HT-29 (cell line): ENCODE measurements at regions not wholly inside any gene's neighbourhood (a gene's known extent, or its start where the extent isn't known, plus 50 kb on each side); places are given as distances from the start of the nearest gene placed in this dataset.

Source experiments
- DNase-seq: peaks from one replicate; pipeline ENCODE4 v3.0.0-alpha.2; 2015; ENCODE audit warnings: low spot score

DNA sequence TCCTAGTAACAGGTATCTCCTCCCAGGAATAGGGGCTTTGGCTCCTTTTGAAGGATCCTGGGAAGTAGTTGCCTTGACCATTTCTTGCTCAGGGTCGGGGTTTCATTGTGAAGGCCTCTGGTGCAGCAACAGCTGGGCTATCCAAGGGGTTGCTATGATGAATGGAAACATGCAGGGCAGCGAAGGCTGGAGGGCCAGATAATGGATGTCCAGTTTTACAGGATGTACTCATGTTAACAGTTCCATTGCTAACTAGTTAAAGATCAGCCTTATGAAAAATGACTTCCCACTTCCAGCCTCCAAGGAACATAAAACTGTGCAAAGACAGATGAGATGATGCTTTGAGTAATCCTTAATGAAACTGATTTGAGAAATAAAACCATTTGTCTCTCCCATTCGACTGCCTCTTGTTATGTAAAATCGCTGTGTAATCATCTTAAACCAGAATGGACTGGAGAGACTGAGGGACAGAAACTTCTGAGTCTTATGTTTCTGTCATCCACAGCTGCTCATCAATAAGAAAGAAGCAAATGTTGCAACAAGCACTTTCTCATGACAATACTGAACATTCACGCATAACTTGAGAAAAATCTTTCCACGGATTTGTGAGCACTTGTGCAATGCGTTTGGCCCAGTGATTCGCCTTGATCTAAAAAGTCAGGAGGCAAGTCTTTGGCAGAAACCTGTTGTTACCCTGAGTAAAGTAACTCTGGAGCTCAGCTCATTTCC lies 473.5 kb upstream of the RGMA start:
- DNase-seq = no peak

- no peak for DNase-seq
Observed at GRCh38 chr15:93557696-93558095, 468.7 kb upstream of the RGMA start.

GRCh38 chr15:93553167-93553935 lies 464.3 kb upstream of the RGMA start:
- no peak for DNase-seq

- DNase-seq = no peak
Observed at GRCh38 chr15:93543093-93543492, 454.1 kb upstream of the RGMA start.

DNA sequence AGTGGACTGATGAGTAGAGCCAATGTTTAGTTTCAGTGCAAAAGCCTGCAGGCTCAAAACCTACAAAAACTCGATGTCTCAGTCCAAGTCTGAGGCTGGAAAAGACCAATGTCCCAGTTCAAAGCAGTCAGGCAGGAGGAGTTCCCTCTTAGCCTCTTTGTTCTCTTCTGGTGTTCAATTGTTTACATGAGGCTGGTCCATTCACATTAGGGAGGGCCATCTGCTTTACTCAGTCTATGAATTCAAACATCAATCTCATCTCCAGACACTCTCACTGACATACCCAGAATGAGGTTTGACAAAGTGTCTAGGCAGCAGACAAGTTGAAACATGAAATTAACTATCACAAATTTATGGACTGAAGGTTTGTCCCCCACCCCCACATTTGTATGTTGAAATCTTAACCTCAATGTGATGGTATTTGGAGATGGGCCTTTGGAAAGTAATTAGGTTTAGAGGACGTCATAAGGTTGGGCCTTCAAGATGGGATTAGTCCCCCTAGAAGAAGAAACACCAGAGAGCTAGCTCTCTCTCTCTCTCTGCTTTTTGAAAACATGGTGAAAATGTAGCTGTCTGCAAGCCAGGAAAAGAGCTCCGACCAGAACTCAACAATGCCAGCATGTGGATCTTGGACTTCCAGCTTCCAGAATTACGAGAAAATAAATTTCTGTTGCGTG lies 438.5 kb upstream of the RGMA start:
- DNase-seq = no peak

DNA sequence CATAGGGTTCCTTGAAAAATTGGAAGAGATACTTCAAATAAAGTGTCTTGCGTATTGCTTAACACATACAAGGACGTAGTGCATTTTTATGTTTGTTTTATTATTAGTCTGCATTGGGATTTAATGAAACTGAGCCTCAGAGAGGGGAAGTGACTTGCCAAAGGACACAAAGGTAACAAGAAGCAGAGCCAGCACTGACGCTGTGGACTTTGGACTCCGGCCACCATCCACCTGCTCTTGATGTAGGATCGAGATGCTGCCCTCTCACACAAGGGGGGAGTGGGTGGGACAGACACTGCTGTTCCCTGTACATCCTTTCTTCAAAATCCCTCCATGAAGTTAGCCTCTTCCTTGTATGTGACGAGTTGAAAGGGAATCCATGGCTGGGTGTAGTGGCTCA lies 435.4 kb upstream of the RGMA start:
- no peak for DNase-seq

DNA sequence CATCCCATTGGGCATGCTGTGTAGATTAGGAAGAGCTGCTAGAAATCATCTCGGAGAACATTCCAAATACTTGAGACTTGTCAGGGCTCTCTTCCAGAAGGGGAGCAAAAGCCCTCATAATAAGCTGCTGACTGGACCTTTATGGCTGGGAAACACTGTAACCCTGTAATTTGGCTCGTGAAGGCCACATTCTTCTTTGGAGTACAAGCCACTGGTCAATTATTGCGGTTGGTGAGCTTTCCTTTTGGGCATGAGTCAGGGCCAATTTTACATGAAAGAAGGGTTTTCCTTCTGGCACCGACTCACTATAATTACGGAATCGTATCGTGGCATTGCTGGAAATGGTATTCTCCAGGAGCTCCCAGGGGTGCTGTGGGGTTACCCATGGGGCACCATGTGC lies 434.5 kb upstream of the RGMA start:
- no peak for DNase-seq

GRCh38 chr15:93520206-93520605 lies 431.2 kb upstream of the RGMA start:
- no peak for DNase-seq

DNA sequence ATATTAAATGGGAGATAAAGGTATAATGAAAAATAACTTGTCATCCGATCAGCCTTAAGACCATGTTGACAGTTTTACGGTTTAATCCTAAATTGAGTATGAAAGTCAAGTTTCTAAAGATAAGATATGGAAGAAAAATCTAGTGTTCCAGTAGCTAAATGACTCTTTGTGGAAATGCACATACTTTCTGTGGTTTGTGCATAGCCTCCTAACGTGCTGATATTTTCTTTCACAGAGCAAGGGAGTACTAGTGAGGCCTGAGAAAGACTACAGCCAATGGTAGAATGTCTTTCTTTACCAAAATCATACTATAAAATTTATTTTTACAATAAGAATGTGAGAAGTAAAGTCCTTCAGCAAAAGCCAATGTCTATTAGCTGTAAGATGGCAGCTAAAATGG lies 430.6 kb upstream of the RGMA start:
- DNase-seq = no peak

DNA sequence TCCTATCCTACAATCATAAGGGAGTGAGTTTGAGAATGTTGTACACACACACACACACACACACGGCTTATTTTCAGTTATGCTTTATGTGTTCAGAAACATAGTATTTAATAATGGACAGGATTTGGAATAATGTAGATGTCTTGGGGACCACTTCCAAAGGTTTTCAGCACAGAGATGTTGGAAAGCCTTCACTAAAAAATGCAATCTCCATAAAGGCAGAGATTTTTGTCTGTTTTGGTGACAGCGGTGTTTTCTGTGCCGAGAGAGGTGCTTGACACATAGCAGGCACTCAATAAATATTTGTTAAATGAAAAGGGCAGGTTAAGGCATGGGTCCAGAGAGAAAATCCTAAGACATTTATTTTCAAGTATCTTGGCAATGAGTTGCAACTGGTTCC lies 428.2 kb upstream of the RGMA start:
- DNase-seq = no peak

GRCh38 chr15:93515256-93516051 lies 426.4 kb upstream of the RGMA start:
- no peak for DNase-seq

DNA sequence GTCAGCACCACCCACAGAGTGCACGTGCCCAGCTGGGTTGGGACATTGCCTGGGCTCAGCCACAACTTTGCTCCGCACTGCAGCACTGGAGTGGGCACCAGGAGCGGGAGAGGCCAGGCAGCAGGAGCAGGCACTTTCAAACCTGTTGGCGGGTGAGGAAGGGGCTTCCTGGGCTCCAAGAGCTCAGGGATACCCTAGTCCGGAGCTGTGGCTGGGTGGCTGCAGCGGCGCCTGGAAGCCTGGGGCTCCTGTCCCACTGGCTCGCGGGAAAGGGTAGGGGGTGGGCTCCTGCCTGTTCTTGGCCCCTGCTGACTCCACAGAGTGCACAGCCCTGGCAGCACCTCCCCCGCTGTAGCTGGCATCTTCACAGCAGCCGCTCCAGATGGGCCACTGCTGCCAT lies 417.6 kb upstream of the RGMA start:
- DNase-seq = no peak

DNA sequence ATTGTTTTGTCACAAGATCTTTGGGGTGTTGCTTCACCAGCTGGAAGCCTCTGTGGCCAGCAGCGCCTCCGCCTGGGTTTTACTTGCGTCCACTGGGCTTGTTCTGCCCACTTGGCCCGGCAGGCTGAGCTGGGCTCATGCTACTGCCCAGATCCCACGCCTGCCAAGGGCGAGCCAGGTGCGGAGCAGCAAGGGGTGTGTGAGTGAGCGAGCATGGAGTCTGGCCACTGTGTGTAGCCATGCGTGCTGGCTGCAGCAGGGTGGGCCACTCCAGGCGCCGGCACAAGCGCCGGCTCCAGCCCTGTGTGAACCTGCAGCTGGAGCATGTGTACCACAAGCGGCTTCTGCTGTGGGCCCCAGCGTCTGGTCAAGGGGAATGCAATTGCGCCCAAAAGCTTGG lies 416.5 kb upstream of the RGMA start:
- no peak for DNase-seq

DNA sequence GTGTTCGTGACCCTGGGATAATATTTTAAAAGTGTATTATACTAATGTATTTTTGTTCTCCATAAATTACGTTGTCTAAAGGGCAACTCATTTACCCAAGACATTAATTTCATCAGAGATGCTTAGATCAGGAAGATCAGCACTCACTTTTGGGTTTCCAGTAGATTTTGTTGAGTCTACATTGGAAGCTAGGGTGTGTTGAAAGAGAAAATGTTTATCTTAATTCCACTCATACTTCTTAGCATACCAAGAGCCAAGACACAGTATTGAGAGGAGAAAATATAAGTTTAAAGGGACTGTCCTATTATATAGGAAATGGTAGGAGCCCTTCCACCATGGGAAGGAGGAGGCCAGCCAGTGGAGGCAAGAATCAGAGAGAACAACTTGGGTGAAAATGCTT lies 412.9 kb upstream of the RGMA start:
- no peak for DNase-seq

- DNase-seq = no peak
Observed at GRCh38 chr15:93500155-93500554, 411.1 kb upstream of the RGMA start.

- no peak for DNase-seq
Observed at GRCh38 chr15:93497291-93497690, 408.3 kb upstream of the RGMA start.

- DNase-seq = no peak
Observed at GRCh38 chr15:93496888-93497287, 407.9 kb upstream of the RGMA start.

DNA sequence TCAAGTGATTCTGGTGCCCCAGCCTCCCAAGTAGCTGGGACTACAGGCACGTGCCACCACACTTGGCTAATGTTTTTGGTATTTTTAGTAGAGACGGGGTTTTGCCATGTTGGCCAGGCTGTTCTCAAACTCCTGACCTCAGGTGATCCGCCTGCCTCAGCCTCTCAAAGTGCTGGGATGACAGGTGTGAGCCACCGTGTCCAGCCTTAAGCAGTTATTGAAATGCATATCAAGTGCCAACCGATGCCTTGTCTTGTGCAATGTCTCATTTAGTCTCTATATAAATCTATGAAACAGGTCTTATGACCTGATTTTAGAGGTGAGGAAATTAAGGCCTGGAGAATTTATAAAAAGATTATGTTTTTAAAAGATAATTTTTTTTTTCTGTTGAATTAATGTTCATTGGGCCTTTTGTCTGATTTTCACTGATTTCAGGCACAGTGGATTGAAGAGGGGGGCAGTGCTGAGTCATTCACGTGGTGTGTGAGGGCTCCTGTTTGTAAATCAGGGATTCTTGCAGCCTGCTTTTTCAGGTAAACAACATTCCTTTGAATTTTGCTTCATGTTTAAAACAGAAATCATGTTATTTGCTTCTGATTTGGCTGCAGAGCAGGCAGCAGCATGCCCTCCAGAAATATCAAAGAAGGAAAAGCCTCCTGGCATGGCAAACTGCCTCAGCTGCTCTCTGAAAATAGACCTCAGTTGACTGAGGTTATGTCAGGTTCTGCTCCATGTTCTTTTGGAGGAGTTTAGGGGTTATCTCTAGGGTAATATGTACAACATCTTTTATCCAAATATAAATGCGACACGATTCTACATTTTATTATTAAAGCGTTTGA lies 407.0 kb upstream of the RGMA start:
- DNase-seq = no peak

DNA sequence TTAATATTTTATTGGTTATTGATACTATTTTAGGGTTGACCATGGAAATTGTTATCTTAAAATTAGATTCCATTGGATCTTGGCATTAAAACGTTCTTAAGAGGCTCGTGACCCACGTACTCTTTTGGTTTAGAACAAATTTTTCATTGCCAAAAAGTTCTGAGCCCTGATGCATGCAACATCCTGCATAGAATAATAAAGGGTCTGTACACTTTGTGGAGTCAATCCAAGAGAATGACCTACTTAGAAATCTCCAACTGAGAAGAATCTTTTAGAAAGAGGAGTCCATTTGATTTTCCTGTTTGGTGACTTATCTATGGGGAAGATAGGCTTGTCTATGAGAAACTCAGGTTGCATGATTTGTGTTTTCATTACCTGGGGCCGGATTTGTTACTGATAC lies 404.2 kb upstream of the RGMA start:
- no peak for DNase-seq

DNA sequence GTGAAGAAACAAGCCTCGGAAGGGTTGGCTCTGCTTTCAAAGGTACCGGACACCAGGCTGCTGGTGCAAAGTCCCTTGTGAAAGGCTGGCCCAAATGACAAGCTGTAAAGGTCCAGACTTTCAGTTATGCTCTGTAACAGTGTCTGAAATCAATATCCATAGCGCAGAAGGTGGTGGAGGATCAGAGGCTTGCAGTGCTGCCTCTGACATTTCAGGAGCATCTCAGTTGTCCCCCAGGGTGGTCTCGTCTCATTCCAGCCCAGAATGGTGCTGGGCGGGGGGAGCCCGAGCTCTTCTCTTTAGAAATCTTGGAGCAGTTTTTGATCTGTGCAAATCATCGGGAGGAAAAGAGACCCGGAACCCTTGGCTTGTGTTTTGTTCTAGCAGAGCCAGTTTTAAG lies 402.3 kb upstream of the RGMA start:
- DNase-seq = no peak

DNA sequence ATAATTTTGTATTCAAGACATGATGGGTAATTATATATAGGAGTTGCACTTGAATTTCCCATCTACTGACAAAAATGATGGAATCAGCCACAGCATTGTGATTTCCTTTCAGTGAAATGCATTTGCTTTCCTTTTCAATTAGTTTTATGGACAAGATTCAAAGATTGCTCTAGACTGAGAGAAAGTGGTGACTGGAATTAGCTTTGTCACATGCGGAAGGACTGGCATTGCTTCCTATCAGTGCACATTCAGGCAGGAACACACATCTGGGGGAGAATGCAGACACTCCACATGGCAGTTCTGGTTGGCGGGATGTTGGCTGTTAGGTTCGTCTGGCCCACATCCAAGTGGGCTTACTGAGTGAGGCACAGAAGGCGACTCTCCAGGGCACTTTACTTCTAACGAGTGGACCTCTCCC lies 399.3 kb upstream of the RGMA start:
- no peak for DNase-seq
